Stimulated activated CD4-positive, alpha-beta T cell treated with anti-CD3 and anti-CD28 coated beads, Interleukin-2, amount 100 ng/mL, for 24 hours (primary cell): ENCODE measurements at regions not wholly inside any gene's neighbourhood (a gene's known extent, or its start where the extent isn't known, plus 50 kb on each side); places are given as distances from the start of the nearest gene placed in this dataset.
A peak's percentile ranks its signal among the peaks of the same experiment; 100 is the strongest.

ENCODE experiments used
- DNase-seq, 2 donors: peaks; one replicate each; pipeline ENCODE4 v3.0.0-alpha.2; 2020

DNA sequence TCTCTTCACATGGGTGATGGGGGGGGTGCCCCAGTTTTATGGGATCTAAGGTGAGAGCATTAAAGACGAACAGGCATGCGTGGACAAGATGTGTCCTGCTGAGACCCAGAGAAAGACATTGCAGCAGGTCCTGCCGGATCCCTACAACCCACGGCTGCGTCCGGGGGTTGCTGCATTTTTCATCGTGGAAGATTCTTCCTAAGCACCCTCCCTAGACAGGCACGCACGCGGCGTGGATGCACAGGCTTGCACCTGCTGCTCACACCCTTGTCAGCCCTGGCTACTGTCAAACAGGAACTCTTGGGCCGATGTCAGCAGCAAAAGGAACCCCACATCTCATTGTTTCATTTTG, 280.6 kb upstream of the RTL1 start:
- no peak for DNase-seq

DNA sequence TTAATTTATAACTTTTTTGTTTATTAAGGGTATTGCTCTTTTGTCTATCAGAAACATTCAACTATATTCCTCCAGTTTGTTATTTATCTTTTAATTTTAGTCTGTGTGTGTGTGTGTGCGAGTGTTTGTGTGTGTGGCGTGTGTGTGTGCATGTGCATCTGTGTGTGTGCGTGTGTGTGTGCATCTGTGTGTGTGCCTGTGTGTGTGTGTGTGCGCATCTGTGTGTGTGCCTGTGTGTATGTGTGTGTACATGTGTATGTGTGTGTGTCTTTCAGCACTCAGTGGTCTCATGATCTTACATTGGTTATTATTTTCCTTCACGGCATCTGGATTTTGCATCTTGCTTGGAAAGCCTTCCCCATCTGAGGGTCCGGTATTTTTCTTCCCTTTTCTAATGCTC, 281.1 kb upstream of the RTL1 start:
- DNase-seq, result no peak

DNA sequence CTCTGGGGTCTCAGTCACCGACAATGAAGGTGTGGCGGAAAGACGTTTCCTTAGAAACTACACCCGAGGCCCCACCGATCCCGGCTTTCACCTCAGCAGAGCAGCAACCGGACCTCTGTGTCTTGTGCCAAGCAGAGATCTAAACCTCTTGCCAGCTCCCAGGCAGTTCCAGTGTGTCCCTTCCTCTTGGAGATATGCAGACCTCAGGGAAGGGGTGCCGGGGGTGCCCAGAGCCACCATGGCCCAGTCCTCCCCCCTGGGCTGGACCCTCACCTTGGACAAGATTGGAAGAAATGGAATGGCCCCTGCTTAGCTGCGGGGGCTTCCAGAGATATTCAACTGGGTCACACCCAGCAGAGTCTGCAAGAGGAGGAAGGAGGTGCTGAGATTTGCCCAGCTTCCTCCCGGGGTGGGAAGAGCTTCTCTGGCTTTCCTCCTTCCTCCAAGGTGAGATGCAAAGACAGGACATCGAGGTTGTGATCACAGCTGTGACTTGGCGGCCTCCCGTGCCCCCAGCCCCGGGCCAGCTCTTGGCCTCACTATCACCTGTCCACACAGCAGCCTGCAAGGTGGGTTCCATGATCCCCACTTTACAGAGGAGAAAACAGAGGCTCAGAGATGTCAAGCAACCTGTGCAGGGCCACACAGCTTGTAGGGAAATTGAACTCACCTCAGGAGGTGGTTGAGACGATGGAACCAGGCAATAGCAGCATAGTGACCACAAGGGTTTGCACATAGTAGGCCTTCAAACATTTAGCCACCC, 281.7 kb upstream of the RTL1 start:
- no peak for DNase-seq

DNA sequence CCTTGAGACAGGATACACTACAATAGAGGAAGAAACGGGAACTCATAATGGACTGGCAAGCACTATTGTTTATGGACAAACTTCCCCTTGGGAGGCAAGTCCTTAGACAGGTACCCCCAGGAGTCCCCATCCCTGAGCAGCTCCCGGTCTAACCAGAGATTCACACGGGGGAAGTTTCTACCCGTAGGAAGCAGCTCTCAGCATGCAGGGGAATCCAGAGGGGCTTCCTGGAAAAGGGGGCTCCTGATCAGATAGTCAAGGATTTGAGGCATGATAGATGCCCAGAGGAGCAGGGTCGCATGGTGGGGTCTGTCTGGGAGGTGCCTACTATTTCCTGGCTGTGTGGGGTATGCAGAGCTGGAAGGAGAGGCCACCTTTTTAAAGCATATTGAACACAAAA, 282.4 kb upstream of the RTL1 start:
- no peak for DNase-seq

DNA sequence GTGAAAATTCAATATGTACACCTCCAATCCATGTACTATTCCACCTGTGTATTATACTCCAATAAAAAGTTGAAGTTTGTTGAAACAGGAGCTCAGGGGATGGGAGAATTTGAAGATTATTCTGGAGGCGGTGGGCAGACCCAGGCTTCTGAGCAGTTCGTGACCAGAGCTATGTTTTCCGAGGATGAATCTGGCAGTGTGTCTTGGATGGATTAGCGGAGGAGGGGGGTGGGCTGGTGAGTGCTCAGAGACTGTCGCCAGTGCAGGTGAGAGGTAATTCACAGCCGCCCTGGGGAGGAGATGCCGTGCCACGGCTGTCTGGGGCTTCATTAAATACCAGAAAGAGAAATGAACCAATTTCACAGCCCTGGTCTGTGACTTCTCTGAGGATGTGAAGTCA, 283.0 kb upstream of the RTL1 start:
- no peak for DNase-seq

DNA sequence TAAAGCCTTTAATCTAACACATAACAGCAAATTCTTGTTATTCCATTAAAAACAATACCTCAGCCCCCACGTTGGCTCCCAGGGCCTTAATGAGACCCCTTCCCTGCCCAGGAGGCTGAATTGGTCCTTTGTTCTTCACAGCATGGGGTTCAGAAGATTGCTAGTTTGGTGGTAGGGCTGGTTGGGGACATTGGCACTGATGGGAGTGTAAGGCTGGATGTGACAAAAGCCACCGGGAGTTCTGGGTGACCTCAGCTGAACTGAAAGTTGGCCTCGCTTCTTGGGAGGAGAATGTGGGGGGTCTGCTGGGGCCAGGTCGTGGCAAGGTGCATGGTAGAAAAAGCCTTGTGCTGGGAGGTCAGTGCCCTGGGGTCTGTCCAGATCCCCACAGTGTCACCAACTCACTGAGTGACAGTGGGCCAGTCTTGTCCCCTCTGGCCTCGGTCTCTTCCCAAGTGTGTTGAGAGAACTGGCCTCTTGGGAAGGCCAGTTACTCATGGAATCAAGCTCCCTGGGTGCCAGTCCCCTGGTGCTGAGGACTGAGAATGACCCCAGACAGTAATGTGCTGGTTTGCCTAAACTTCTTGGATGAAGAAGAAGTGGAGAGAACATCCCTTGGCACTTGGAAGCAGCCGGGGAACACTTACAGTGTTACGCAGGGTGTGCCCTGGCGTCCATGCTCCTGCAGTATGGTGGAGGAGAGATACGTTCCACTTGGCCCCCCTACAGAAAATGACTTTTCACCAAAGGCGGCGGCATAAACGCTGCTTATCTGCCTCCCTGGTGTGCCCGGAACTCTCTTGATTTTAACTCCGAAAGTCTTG, 283.7 kb upstream of the RTL1 start:
- DNase-seq, result no peak

DNA sequence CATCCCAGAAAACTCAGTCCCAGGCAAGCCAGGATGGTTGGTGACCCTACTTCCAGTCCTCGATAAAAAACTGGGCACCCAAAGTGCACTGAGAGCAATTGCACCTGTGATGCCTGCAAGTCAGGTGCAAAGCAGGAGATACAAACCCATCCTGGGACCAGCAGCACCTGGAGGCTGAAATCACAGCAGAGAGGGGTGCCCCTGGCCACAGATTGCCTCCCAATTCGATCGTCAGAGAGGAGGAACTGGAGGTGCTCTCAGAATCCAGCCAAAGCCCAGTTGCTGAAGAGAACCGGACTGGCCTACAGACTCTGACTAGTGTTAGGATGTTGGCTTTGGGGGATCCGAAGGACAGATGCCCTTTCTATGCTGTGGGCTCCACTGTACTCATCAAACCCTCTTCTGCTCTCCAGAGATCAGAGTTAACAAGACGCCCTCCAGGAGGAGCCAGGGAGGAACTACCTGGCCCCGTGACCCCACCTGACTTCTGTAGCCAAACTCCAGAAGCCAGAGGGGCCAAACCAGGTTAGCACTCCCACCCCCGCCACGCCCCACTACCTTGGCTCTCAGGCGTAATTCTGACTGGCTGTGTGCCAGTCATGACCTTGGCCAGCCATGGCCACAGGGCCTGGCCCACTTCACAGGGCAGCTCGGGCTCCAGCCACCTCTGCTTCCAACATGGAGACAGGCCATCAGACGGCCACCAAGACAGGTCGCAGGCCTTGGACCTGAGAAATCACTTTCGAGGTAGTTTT, 284.5 kb upstream of the RTL1 start:
- no peak for DNase-seq

DNA sequence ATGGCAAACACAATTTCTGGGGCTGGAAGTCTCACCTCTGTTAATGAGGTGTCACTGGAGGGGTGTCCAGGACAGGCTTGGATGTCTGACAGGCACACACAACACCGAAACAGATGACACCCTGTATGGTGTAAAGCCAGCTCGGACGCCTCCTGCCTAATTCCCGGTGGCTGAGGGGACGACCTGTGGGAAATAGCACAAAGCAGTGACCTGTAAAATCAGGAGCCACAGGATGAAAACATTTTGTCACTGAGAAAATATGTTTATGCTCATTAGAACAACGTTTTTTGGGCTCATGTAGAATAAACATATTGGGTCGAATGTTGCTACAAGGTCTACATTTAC, 285.0 kb upstream of the RTL1 start:
- DNase-seq, result no peak

DNA sequence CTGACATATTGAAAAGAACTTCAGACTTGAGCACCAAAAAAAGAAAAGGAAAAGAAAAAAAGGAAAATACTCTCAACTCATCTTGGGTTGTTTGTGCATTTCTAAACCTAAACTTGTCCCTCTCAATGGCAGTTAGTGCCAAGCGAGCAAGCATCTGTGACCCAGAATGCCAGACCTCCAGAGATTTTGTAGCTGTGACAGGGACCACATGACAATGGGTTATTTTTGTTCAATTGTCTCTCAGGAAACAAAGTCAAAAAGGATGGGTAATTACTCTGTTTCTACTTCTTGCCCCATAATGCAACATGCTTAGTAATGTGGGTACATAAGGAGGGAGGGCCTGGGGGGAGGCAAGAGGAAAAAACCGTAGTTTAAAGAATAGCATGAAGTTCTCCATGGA, 285.7 kb upstream of the RTL1 start:
- no peak for DNase-seq

DNA sequence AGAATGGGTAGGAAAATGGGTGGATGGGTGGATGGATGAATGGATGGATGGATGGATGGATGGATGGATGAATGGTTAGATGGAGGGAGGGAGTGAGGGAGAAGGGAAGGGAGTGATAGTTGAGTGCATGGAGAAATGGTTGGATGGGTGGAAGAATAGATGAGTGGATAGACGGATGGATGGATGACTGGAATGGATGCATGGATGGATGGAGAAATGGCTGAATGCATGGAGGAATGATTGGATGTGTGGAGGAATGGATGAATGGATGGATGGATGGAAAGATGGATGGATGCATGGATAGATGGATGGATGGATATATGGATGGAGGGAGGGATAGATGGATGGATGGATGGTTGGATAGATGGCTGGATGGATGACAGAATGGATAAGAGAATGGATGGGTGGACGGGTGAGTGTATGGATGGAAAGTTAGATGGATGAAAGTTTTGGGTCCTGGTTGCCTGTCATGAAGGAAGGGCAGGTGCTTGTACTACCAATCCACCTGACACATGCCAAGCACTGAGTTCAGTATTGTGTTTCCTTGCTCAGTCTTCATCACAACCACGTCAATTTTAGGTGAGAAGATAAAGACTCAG, 286.5 kb upstream of the RTL1 start:
- no peak for DNase-seq

DNA sequence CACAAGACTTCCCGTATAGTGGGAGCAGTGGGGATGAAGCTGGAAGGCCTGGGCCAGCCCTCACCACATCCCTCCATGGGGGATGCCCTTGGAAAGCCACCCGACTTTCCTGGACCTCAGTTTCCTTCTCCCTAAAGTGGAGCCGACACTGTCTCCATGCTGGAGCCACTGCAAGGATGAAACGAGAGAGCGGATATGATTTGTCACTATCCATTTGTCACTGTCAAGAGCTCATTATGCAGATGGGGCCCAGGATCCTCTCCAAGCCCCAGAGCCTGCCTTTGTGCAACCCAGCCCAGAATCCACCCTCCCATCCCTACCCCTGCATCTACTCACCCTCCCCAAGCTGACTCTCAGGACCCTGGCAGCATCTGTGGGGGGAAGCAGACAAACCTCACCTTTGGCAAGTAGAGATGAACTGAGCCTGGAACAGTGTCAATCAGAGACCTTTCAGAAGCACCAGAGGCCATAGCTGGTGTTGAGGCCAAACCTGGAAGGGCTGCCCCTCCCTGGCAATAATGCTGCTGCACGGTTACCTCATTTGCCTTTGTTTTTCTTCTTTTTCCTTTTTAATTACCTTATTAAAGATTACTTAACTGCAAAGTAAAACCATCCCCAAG, 287.7 kb upstream of the RTL1 start:
- DNase-seq, result no peak

DNA sequence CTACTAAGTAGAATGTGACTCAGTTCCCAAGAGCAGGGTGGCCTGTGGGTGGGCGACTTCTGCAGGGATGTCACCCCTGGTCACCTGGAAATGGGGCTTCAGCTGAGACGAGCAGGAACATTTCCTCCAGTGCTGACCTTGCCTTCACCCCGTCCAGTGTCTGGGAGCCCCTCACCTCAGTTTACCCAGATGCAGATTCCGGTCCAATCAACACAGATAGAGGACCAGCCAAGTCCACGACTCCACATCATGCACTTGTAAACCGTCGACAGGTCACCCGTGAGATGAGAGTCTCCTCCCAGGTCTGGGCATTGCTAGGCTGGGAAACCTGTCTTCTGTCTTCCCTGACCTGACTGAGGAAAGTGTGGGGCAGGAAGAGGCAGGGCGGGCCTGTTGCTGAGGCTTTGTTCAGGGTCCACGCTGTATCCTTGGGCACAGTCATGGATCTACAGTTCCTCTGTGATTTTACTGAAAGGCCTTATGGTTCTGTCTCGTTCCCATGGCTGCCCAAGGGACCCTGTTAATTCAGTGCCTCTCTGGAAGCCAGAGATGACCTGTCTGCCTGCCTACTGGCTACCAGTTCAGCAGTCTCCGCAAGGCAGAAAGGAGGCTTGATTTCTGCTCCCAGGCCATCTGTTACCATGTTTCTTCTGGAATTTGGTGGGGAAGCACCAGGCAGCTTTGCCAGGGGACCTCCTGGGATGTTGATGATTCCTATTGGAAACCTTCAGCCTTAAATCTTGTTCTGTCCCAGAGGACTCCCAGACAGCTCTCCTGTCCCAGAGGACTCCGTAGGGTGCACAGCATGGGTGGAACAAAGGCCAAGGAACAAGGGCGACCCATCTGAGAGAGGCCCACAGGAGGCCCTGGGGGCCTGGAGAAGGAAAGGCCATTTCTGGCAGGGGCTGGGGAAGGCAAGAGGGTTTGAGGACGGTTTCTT, 288.5 kb upstream of the RTL1 start:
- DNase-seq, result no peak

DNA sequence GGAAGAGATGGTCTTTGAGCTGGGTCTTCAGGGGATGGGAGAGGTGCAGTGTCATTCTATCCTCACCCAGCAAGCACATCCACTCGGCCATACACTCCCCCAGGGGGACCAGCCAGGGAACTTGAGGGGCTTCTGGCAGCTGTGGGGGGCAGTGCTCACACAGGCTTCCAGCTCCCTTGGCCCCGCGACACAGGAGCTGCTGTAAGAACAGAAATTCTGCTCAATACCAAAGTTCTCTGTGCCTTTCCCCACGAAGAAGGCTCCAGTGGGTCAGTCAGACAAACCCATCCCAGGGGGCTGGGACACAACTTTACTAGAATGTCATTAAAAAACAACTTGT, 289.1 kb upstream of the RTL1 start:
- no peak for DNase-seq

DNA sequence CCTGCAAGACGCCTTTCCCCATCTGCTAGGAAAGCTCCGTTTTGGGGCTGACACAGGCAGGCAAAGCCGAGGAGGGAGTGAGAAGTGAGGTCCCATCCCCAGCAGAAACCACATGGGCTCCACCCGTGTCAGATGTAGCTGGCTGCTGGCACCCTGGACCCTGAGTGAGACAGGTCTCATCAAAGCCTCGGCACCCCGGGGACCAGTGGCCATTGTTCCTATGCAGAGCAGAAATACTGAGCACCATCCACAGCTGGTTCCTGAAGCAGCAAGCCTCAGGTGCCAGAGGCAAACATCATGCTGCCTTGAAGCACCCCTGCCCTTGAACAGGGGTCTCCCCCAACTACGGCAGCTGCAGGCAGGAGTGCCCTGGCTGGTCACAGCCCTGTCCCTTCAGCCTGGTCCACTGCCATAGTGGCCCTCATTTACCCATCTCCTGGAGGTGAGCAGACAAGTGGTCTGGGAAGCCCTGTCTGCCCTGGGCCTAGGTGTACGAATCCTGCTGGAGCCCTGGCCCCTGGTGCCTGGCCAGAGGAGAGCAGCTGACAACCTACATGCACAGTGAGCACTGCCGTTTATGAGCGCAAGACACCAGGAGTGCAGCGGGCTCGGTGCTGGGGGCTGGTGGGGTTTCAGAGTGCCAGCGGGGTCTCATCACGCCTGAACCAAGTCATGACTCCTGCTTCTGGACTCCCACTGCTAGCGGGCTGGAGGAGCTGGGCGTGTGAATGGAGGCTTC, 289.8 kb upstream of the RTL1 start:
- DNase-seq, result no peak

DNA sequence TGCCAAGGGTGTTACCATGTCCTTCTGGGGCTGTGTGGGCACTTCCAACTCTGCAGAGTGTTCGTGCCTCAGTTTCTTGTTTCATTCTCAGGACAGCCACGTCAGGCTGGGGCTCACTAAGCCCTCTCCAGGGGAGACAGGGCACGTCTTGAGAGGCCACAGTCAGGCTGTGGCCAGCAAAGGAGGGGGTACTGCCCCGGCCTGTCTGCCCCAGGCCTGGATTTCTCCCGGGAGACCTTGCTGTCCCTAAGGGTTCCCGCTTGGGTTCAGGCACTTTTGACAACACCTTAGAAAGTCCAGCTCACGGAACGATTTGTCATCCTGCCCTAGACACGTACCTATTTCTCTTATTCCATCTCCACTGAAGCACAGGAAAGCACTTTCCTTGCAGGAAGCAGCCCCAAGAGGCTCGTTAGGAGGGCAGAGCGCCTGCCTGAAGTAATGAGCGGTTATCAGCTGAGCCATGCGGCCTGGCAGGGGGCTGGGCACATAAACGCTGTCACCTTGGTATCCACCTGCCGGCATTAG, 290.4 kb upstream of the RTL1 start:
- DNase-seq, result no peak

DNA sequence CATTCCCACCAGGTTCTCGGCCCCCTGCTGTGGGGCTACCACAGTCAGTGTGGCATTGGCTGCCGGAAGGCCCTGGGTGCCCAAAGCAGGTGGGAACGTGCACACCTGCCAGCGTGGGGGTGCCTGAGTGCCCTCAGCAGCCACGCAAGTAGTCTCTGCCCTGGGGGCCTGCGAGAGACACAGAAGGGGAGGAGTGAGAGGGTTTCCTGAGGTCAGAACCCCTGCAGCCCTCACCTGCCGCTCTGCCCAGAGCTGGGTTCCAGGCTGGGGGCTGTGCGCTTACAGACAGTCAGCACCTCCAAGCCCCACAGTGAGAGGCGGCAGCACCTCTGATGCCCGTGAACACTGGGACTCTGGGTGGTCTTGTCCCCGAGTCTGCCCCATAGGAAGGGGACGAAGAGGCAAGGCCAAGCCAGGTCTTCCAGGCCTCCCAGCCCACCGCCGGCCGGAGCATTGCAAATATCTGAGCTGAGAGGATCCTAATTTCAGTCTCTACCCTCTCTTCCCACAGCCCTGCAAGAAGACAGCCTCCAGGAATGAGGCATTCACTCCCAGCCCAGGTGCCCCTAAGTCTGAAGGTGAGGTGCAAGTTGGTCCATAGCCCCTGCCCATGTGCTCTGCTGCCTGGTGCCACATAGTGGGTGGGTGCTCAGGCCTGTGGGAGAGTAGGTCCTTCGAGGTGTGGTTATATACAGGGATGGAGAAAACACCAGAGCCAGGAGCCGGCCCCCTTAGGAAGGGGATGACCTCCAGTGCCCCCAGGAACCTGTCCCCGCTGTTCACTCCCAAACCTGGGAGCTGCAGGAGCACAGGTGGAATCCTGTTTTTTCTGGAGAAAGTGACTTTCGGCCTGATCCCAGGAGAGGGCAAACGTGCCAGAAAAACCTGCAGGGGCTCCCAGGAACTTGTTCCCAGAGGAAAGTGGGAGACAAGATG, 291.1 kb upstream of the RTL1 start:
- DNase-seq, result no peak

DNA sequence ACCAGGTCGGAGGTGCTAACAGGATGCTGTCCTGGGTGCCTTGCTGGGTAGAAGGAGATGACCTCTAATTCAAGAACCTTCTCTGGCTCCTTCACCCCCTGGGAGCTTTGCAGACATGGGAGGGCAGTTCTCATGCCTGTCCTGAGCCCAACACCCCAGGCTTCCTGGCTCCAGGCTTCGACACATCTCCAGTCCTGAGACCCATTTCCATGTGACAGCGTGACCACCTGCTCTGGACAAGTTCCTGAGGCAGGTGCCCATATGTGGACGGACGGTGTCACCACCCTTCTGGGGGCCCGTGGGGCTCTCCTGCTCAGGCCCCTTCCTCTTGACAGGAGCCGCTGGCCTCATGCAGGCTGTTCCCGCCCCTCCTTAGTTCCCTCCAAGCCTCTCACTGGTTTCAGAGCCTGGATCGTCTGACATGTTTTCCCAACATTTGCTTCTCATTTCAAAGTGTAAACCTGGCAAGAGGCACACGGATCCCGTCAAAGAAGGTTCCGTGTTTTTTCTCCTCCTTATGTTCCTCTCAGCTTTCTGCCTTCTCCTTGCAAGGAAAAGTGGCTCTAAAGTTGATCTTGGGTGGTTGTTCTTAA, 291.9 kb upstream of the RTL1 start:
- no peak for DNase-seq

DNA sequence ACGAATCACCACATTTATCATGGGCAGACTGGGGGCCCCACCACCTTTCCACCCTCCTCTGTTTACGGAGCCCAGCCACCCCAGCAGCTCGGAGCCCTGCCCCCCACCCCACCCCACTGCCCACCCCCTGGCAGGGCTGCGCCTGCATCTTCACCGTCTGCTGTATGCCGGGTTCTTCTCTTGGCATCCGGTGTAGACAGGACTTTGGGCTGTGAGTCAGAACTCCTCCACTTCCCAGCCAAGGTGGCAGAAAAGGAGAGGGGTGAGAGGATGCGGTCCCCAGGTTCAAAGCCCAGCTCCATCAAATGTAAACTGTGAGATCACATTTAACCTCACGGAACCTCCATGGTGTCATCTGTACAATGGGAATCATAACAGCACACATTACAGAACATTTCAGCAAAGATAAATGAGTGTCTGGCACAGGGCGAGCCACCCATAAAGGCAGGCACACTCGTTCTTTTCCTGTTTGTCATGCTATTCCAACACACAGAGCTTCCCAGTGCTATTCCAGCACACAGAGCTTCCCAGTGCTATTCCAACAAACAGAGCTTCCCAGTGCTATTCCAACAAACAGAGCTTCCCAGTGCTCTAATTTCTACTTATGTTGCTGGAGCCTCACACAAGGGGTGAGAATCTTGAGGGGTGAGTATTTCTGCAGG, 292.7 kb upstream of the RTL1 start:
- DNase-seq, result peak in 1 of 2 donors; percentile 3
